ENCODE measurements at regions not wholly inside any gene's neighbourhood (a gene's known extent, or its start where the extent isn't known, plus 50 kb on each side); places are given as distances from the start of the nearest gene placed in this dataset.

DNA sequence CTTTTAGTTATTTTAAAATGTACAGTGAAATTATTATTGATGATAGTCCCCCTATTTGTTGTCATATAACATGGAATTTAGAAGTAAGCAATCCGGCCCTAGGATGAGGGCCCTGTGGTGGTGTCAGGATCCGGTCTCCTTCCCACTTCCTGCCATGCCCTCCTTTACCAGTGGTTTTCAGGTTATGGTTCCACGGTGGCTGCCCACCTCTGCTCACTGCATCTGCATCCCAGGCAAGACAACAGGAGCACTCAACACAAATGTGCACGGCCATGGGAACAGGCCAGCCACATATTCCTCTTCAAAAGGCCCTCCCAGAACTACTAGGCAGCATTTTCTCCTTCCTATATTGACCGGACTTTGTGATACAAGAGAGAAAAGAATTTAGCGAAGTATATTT, 1007.2 kb downstream of the TBC1D22A start:
- Histone ChIP-seq H3K36me3 (ENCODE audit: control insufficient read depth in 1 of 2, insufficient read depth in 2 of 2, low read length in 2 of 2) (no peaks in the 10 kb centered on the region), H3K27ac (ENCODE audit: low read depth, low read length) (no peak overlapping the region), H3K9me2 (ENCODE audit: insufficient read depth) (no peaks in the 10 kb centered on the region), H3K79me2 (ENCODE audit: insufficient read depth, low read length) (no peaks in the 10 kb centered on the region), H2AFZ (ENCODE audit: low read depth, low read length, poor library complexity, severe bottlenecking) (no peak overlapping the region), H3K9me3 (ENCODE audit: control insufficient read depth in 1 of 2, insufficient read depth in 1 of 2, low read depth in 1 of 2, low read length in 2 of 2) (no peaks in the 10 kb centered on the region), H3K4me3 (replicated peaks in 1 of 2; ENCODE audit: low read depth in 1 of 2, low read length in 2 of 2) (no peak overlapping the region), H3K4me1 (ENCODE audit: control insufficient read depth in 1 of 2, insufficient read depth in 2 of 2, low read length in 2 of 2) (no peaks in the 10 kb centered on the region), H3K4me2 (ENCODE audit: low read length) (no peak overlapping the region), H3K27me3 (ENCODE audit: insufficient read depth, low read length) (no peaks in the 10 kb centered on the region), H3K9ac (ENCODE audit: low read length) (no peak overlapping the region), H4K20me1 (ENCODE audit: insufficient read depth) (no peaks in the 10 kb centered on the region)
- no TSS peak for BruUV-seq (replicated peaks)
- ChIA-PET RAD21 (ENCODE audit: low non-redundant PET in 1 of 2, low total read pairs in 2 of 2, uncharacterized antibody in 2 of 2, unreplicated experiment in 2 of 2) (no interaction called here), POLR2A (no interaction called here), CTCF (no interaction called here)
- TF ChIP-seq CEBPB (IDR thresholded peaks at IDR 0.05; ENCODE audit: low read depth) = no peak
- no peak for TF ChIP-seq SP1 (IDR thresholded peaks at IDR 0.05; ENCODE audit: low read depth)
- TF ChIP-seq EZH2 (IDR thresholded peaks at IDR 0.05) = no peak
- no peak for TF ChIP-seq ZNF274 (IDR thresholded peaks at IDR 0.05; ENCODE audit: low read depth, low read length)
- ATAC-seq = no peak
- no peak for DNase-seq (ENCODE audit: low read depth, low spot score)
- intact Hi-C loops (cut with micrococcal nuclease) = no loop called here

DNA sequence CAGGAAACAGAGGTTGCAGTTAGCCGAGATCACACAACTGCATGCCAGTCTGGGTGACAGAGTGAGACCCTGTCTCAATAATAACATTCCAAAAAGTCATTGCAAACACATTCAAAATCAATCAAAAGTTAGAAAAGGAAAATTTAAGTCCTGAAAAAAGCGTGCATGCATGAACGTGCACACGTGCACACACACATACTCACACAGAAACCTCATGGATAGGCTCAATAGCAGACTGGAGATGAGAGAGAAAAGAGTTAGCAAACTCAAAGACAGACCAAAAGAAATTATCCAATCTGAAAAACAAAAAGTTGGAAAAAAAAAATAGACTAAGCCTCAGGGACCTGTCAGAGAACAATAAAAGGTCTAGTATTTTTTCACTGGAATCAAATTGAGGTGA, 1005.6 kb downstream of the TBC1D22A start:
- H3K27me3 ChIP-seq (ENCODE audit: insufficient read depth, low read length) = no peaks in the 10 kb centered on the region
- no peaks in the 10 kb centered on the region for H3K79me2 ChIP-seq (ENCODE audit: insufficient read depth, low read length)
- H2AFZ ChIP-seq (ENCODE audit: low read depth, low read length, poor library complexity, severe bottlenecking) = no peak overlapping the region
- no peak for DNase-seq (ENCODE audit: low read depth, low spot score)
- TF ChIP-seq SRF (IDR thresholded peaks at IDR 0.05; ENCODE audit: low read depth) (no peak), POLR2A (IDR thresholded peaks at IDR 0.05; ENCODE audit: borderline replicate concordance, extremely low read depth, insufficient read depth, insufficient read length) (no peak), ZFX (IDR thresholded peaks at IDR 0.05) (no peak), RAD21 (IDR thresholded peaks at IDR 0.05; ENCODE audit: low read depth) (no peak), EGR1 (IDR thresholded peaks at IDR 0.05; ENCODE audit: low read depth) (no peak)
- TF ChIP-seq, protein P1, sequence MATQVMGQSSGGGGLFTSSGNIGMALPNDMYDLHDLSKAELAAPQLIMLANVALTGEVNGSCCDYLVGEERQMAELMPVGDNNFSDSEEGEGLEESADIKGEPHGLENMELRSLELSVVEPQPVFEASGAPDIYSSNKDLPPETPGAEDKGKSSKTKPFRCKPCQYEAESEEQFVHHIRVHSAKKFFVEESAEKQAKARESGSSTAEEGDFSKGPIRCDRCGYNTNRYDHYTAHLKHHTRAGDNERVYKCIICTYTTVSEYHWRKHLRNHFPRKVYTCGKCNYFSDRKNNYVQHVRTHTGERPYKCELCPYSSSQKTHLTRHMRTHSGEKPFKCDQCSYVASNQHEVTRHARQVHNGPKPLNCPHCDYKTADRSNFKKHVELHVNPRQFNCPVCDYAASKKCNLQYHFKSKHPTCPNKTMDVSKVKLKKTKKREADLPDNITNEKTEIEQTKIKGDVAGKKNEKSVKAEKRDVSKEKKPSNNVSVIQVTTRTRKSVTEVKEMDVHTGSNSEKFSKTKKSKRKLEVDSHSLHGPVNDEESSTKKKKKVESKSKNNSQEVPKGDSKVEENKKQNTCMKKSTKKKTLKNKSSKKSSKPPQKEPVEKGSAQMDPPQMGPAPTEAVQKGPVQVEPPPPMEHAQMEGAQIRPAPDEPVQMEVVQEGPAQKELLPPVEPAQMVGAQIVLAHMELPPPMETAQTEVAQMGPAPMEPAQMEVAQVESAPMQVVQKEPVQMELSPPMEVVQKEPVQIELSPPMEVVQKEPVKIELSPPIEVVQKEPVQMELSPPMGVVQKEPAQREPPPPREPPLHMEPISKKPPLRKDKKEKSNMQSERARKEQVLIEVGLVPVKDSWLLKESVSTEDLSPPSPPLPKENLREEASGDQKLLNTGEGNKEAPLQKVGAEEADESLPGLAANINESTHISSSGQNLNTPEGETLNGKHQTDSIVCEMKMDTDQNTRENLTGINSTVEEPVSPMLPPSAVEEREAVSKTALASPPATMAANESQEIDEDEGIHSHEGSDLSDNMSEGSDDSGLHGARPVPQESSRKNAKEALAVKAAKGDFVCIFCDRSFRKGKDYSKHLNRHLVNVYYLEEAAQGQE (IDR thresholded peaks at IDR 0.05; ENCODE audit: low read depth) = no peak
- TF ChIP-seq, protein P2, sequence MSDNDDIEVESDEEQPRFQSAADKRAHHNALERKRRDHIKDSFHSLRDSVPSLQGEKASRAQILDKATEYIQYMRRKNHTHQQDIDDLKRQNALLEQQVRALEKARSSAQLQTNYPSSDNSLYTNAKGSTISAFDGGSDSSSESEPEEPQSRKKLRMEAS (IDR thresholded peaks at IDR 0.05) = no peak
- TF ChIP-seq, protein P3, sequence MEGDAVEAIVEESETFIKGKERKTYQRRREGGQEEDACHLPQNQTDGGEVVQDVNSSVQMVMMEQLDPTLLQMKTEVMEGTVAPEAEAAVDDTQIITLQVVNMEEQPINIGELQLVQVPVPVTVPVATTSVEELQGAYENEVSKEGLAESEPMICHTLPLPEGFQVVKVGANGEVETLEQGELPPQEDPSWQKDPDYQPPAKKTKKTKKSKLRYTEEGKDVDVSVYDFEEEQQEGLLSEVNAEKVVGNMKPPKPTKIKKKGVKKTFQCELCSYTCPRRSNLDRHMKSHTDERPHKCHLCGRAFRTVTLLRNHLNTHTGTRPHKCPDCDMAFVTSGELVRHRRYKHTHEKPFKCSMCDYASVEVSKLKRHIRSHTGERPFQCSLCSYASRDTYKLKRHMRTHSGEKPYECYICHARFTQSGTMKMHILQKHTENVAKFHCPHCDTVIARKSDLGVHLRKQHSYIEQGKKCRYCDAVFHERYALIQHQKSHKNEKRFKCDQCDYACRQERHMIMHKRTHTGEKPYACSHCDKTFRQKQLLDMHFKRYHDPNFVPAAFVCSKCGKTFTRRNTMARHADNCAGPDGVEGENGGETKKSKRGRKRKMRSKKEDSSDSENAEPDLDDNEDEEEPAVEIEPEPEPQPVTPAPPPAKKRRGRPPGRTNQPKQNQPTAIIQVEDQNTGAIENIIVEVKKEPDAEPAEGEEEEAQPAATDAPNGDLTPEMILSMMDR (IDR thresholded peaks at IDR 0.05 in 2 of 3, conservative IDR thresholded peaks at IDR 0.05 in 1 of 3; ENCODE audit: borderline replicate concordance in 1 of 3, insufficient read depth in 1 of 3, low read depth in 2 of 3, low read length in 2 of 3) = no peak
- no peaks in the 10 kb centered on the region for H3K9me2 ChIP-seq (ENCODE audit: insufficient read depth)
- H3K4me3 ChIP-seq (replicated peaks in 1 of 2; ENCODE audit: low read depth in 1 of 2, low read length in 2 of 2) = no peak overlapping the region
- no peak overlapping the region for H3K9ac ChIP-seq (ENCODE audit: low read length)
- no peaks in the 10 kb centered on the region for H4K20me1 ChIP-seq (ENCODE audit: insufficient read depth)
- BruUV-seq (replicated peaks) = no TSS peak
- RAD21 ChIA-PET (ENCODE audit: low non-redundant PET in 1 of 2, low total read pairs in 2 of 2, uncharacterized antibody in 2 of 2, unreplicated experiment in 2 of 2) = no interaction called here
- H3K9me3 ChIP-seq (ENCODE audit: control insufficient read depth in 1 of 2, insufficient read depth in 1 of 2, low read depth in 1 of 2, low read length in 2 of 2) = no peaks in the 10 kb centered on the region
- H3K36me3 ChIP-seq (ENCODE audit: control insufficient read depth in 1 of 2, insufficient read depth in 2 of 2, low read length in 2 of 2) = no peaks in the 10 kb centered on the region
- no peak for ATAC-seq
- intact Hi-C loops (cut with micrococcal nuclease) = no loop called here
- CTCF ChIA-PET = no interaction called here
- H3K4me2 ChIP-seq (ENCODE audit: low read length) = no peak overlapping the region
- H3K27ac ChIP-seq (ENCODE audit: low read depth, low read length) = no peak overlapping the region
- POLR2A ChIA-PET = no interaction called here
- H3K4me1 ChIP-seq (ENCODE audit: control insufficient read depth in 1 of 2, insufficient read depth in 2 of 2, low read length in 2 of 2) = no peaks in the 10 kb centered on the region
